Smooth muscle cell (in vitro differentiated cells): ENCODE measurements at regions not wholly inside any gene's neighbourhood (a gene's known extent, or its start where the extent isn't known, plus 50 kb on each side); places are given as distances from the start of the nearest gene placed in this dataset.

Source experiments
- DNase-seq: peaks from one replicate; lab custom pipeline; 2025; ENCODE audit not compliant: unreplicated experiment; lab: John Stamatoyannopoulos, UW
- H2AFZ ChIP-seq: fragments of 200-600 bp; sonication (generic); 2 replicates; pipeline ENCODE4 v1.6.0; 2016; ENCODE audit warnings: antibody characterized with exemption, low read depth, mild to moderate bottlenecking
- H3F3A ChIP-seq: fragments of 200-600 bp; sonication (generic); 2 replicates; pipeline ENCODE4 v1.6.0; 2017; ENCODE audit warnings: antibody characterized with exemption, low read depth
- H3K27ac ChIP-seq: fragments of 200-600 bp; sonication (generic); 2 replicates; pipeline ENCODE4 v1.5.1; 2016; ENCODE audit warnings: low read depth, mild to moderate bottlenecking
- H3K27me3 ChIP-seq: fragments of 200-600 bp; sonication (generic); 2 replicates; pipeline ENCODE4 v1.6.1; 2016; ENCODE audit warnings: low read depth, mild to moderate bottlenecking
- H3K36me3 ChIP-seq: fragments of 200-600 bp; sonication (generic); 2 replicates; pipeline ENCODE4 v1.5.1; 2016; ENCODE audit warnings: low read depth
- H3K4me1 ChIP-seq: fragments of 200-600 bp; sonication (generic); 2 replicates; pipeline ENCODE4 v1.5.1; 2016; ENCODE audit warnings: low read depth
- H3K4me2 ChIP-seq: fragments of 200-600 bp; sonication (generic); 2 replicates; pipeline ENCODE4 v1.6.0; 2016; ENCODE audit warnings: mild to moderate bottlenecking
- H3K4me3 ChIP-seq: fragments of 200-600 bp; sonication (generic); 2 replicates; pipeline ENCODE4 v1.5.1; 2016; ENCODE audit warnings: mild to moderate bottlenecking
- H3K79me2 ChIP-seq: fragments of 200-600 bp; sonication (generic); 2 replicates; pipeline ENCODE4 v1.6.0; 2016; ENCODE audit warnings: low read depth, mild to moderate bottlenecking
- H3K9ac ChIP-seq: fragments of 200-600 bp; sonication (generic); 2 replicates; pipeline ENCODE4 v1.6.0; 2016; ENCODE audit warnings: low read depth
- H3K9me3 ChIP-seq: fragments of 200-600 bp; sonication (generic); replicated peaks from 2 replicates; pipeline ENCODE4 v1.5.1; 2016; ENCODE audit warnings: low read depth
- H4K20me1 ChIP-seq: fragments of 200-600 bp; sonication (generic); 2 replicates; pipeline ENCODE4 v1.6.0; 2016; ENCODE audit warnings: low read depth
- WGBS: methylation state at CpG from one replicate; pipeline ENCODE4 v1.1.7; 2016; ENCODE audit warnings: low lambda C conversion rate; 5-methylcytosine and 5-hydroxymethylcytosine counted together
- TF ChIP-seq, protein P1 (sequence below): fragments of 200-600 bp; sonication (generic); IDR thresholded peaks from 2 replicates; pipeline ENCODE4 v1.5.1; 2017; ENCODE audit warnings: borderline replicate concordance, mild to moderate bottlenecking, antibody characterized with exemption; ENCODE audit not compliant: insufficient read depth, poor library complexity, severe bottlenecking

DNA sequence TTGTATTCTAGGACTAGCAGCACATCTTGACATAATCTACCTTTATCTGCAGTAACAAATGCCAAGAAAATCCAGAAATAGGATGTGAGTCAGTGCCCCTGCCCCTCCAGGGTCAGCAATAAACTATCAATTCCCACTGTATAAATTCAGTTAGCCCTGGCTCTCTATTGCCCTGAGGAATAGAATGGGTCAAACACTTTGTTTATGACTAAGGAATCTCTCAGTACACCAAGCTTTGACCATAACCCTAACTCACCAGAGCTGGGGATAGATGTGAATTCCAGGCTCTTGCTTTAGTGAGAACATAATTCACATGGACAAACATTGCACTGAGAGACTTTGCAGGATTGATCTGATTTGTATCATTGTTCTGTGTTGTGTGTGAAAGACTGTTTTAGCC, 82.3 kb downstream of the CXXC4 start:
- Histone ChIP-seq H3K9me3 (no peaks in the 10 kb centered on the region), H3K4me1 (peaks cover 8% of the 10 kb centered on the region), H4K20me1 (no peaks in the 10 kb centered on the region), H3K4me3 (no peak overlapping the region), H3K9ac (no peak overlapping the region), H2AFZ (no peak overlapping the region), H3K27me3 (no peaks in the 10 kb centered on the region), H3F3A (no peaks in the 10 kb centered on the region), H3K27ac (no peak overlapping the region), H3K4me2 (no peak overlapping the region), H3K79me2 (no peaks in the 10 kb centered on the region), H3K36me3 (no peaks in the 10 kb centered on the region)
- no peak for DNase-seq
- TF ChIP-seq, protein P1, sequence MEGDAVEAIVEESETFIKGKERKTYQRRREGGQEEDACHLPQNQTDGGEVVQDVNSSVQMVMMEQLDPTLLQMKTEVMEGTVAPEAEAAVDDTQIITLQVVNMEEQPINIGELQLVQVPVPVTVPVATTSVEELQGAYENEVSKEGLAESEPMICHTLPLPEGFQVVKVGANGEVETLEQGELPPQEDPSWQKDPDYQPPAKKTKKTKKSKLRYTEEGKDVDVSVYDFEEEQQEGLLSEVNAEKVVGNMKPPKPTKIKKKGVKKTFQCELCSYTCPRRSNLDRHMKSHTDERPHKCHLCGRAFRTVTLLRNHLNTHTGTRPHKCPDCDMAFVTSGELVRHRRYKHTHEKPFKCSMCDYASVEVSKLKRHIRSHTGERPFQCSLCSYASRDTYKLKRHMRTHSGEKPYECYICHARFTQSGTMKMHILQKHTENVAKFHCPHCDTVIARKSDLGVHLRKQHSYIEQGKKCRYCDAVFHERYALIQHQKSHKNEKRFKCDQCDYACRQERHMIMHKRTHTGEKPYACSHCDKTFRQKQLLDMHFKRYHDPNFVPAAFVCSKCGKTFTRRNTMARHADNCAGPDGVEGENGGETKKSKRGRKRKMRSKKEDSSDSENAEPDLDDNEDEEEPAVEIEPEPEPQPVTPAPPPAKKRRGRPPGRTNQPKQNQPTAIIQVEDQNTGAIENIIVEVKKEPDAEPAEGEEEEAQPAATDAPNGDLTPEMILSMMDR: no peak

GRCh38 chr4:104411502-104411901, 83.2 kb downstream of the CXXC4 start:
- no peaks in the 10 kb centered on the region for H4K20me1 ChIP-seq
- TF ChIP-seq, protein P1: no peak
- DNase-seq: no peak
- no peak overlapping the region for H3K9ac ChIP-seq
- H3K36me3 ChIP-seq: no peaks in the 10 kb centered on the region
- peaks cover 8% of the 10 kb centered on the region for H3K4me1 ChIP-seq
- H3K79me2 ChIP-seq: no peaks in the 10 kb centered on the region
- H3F3A ChIP-seq: no peaks in the 10 kb centered on the region
- WGBS: 95% methylated on average over 2 of the region's 2 CpGs
- no peaks in the 10 kb centered on the region for H3K9me3 ChIP-seq
- H3K27me3 ChIP-seq: no peaks in the 10 kb centered on the region
- no peak overlapping the region for H3K4me2 ChIP-seq
- no peak overlapping the region for H3K4me3 ChIP-seq
- H2AFZ ChIP-seq: no peak overlapping the region
- no peak overlapping the region for H3K27ac ChIP-seq

DNA sequence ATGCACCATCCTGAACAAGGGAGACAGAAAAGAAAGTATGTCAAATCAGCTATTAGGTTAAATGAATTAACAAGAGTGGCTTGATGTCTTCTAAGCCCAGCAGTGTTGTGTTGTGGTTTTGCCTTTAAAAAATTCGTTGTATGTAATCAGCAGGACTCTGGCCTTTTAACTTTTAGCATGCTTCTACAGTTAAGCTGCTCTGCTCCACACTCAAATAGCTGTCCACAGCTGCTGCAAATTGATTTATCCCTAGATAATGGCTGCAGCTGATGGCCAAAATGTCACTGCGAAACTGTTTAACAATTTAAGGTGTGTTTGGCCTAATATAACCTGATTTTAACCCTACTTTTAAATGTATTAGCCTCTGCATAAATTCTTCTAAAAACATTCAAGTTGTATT, 85.8 kb downstream of the CXXC4 start:
- Histone ChIP-seq H3K4me1 (peaks cover 8% of the 10 kb centered on the region), H3K27ac (no peak overlapping the region)

DNA sequence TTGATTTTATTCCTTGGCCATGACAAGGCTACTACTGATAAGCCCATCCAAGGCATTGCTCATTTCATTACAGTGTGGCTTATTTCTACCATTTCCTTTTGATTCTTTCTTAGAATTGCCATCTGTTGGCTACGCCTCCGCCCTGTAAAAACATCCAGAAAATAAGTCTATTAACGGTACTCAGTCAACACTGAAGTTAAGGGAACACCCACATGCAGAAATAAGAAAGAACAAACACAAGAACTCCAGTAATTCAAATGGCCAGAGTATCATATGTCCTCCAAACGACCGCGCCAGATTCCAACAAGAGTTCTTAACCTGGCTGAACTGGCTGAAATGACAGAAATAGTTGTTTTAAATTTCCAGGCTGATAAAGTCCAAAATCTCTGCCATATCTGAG, 90.3 kb downstream of the CXXC4 start:
- no peak overlapping the region for H3K4me2 ChIP-seq
- H3K9ac ChIP-seq: no peak overlapping the region
- no peaks in the 10 kb centered on the region for H3K79me2 ChIP-seq
- no peak overlapping the region for H2AFZ ChIP-seq
- 76% methylated on average over 6 of the region's 6 CpGs for WGBS
- TF ChIP-seq, protein P1: no peak
- H3K27ac ChIP-seq: no peak overlapping the region
- no peak for DNase-seq
- no peaks in the 10 kb centered on the region for H3K36me3 ChIP-seq
- H3F3A ChIP-seq: no peaks in the 10 kb centered on the region
- H3K9me3 ChIP-seq: no peaks in the 10 kb centered on the region
- no peaks in the 10 kb centered on the region for H3K27me3 ChIP-seq
- H3K4me1 ChIP-seq: peaks cover 8% of the 10 kb centered on the region
- no peak overlapping the region for H3K4me3 ChIP-seq
- H4K20me1 ChIP-seq: no peaks in the 10 kb centered on the region

More for the DNA sequence above, 85.8 kb downstream of the CXXC4 start:
- Histone ChIP-seq H3K9ac (no peak overlapping the region), H3K9me3 (no peaks in the 10 kb centered on the region), H3F3A (no peaks in the 10 kb centered on the region), H3K36me3 (no peaks in the 10 kb centered on the region), H3K4me2 (no peak overlapping the region), H4K20me1 (no peaks in the 10 kb centered on the region), H3K4me3 (no peak overlapping the region), H2AFZ (no peak overlapping the region), H3K79me2 (no peaks in the 10 kb centered on the region), H3K27me3 (no peaks in the 10 kb centered on the region)
- 27% methylated on average over 2 of the region's 2 CpGs for WGBS
- TF ChIP-seq, protein P1: no peak
- no peak for DNase-seq
